ENCODE measurements at regions not wholly inside any gene's neighbourhood (a gene's known extent, or its start where the extent isn't known, plus 50 kb on each side); places are given as distances from the start of the nearest gene placed in this dataset.

DNA sequence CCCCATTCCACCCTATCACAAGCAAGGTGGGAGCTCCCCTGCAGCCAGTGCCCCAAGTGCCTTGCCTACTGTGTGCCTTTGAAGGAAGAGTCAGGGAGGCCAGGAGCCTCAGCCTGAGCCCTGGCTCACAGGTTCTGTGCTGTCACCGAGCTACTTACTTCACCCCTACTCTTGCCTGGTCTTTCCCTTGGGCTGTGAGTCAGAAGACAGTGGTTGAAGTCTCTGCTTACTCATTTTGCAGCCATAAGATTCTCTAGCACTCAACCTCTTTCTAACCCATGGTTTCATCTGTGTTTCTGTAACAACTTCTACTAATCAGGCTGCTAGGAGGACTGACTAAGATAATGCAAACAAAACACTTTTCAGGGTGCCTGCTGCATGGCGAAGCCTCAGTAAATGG, 114.5 kb downstream of the PLCE1 start:
- no peak for TF ChIP-seq POLR2A (IDR thresholded peaks at IDR 0.05)
- TF ChIP-seq, protein P1, sequence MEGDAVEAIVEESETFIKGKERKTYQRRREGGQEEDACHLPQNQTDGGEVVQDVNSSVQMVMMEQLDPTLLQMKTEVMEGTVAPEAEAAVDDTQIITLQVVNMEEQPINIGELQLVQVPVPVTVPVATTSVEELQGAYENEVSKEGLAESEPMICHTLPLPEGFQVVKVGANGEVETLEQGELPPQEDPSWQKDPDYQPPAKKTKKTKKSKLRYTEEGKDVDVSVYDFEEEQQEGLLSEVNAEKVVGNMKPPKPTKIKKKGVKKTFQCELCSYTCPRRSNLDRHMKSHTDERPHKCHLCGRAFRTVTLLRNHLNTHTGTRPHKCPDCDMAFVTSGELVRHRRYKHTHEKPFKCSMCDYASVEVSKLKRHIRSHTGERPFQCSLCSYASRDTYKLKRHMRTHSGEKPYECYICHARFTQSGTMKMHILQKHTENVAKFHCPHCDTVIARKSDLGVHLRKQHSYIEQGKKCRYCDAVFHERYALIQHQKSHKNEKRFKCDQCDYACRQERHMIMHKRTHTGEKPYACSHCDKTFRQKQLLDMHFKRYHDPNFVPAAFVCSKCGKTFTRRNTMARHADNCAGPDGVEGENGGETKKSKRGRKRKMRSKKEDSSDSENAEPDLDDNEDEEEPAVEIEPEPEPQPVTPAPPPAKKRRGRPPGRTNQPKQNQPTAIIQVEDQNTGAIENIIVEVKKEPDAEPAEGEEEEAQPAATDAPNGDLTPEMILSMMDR (IDR thresholded peaks at IDR 0.05) = no peak
